PC-3 (cell line): ENCODE measurements at regions not wholly inside any gene's neighbourhood (a gene's known extent, or its start where the extent isn't known, plus 50 kb on each side); places are given as distances from the start of the nearest gene placed in this dataset.

Experiments used
- EZH2 ChIP-seq: fragments of 300-600 bp; sonication (generic); IDR thresholded peaks from one replicate; pipeline ENCODE4 v1.6.1; 2017; ENCODE audit warnings: antibody characterized with exemption, mild to moderate bottlenecking, low read length; ENCODE audit not compliant: unreplicated experiment
- EZH2phosphoT487 ChIP-seq: fragments of 300-600 bp; sonication (generic); IDR thresholded peaks from 2 replicates; pipeline ENCODE4 v1.6.1; 2018; ENCODE audit warnings: mild to moderate bottlenecking, antibody characterized with exemption, low read length, borderline replicate concordance
- TF ChIP-seq, protein P1 (sequence below): fragments of 300-600 bp; sonication (generic); conservative IDR thresholded peaks from 2 replicates; pipeline ENCODE4 v1.5.1; 2017; ENCODE audit warnings: antibody characterized with exemption, low read depth, mild to moderate bottlenecking, low read length

DNA sequence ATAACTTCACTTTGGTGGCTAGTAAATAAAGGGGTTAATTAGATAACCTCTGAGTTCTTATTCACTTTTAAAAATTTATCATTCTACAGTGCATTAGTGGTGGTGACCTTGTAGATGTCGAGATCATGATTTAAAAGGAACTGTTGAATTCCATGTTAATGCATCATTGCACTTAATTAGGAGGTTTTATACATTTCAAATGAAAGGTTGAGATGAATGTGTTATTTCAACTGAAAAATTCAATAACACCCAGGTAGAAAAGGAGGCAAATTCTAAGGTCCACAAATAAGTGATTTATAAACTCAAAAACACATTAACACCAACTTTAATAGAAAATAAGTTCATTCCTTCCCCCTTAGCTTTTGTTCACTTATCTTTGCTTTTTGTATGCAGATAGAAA is 58.3 kb upstream of the TMEM170B start:
- no peak for TF ChIP-seq EZH2
- TF ChIP-seq, protein P1, sequence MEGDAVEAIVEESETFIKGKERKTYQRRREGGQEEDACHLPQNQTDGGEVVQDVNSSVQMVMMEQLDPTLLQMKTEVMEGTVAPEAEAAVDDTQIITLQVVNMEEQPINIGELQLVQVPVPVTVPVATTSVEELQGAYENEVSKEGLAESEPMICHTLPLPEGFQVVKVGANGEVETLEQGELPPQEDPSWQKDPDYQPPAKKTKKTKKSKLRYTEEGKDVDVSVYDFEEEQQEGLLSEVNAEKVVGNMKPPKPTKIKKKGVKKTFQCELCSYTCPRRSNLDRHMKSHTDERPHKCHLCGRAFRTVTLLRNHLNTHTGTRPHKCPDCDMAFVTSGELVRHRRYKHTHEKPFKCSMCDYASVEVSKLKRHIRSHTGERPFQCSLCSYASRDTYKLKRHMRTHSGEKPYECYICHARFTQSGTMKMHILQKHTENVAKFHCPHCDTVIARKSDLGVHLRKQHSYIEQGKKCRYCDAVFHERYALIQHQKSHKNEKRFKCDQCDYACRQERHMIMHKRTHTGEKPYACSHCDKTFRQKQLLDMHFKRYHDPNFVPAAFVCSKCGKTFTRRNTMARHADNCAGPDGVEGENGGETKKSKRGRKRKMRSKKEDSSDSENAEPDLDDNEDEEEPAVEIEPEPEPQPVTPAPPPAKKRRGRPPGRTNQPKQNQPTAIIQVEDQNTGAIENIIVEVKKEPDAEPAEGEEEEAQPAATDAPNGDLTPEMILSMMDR = no peak
- no peak for TF ChIP-seq EZH2phosphoT487
